Activated T-helper 9 cell treated with anti-CD3 and anti-CD28 coated beads, Interleukin-2, amount 50 U/mL, for 16 hours (primary cell): ENCODE measurements at regions not wholly inside any gene's neighbourhood (a gene's known extent, or its start where the extent isn't known, plus 50 kb on each side); places are given as distances from the start of the nearest gene placed in this dataset.

Experiments
- DNase-seq: peaks from one replicate; pipeline ENCODE4 v3.0.0-alpha.2; 2020; ENCODE audit warnings: low read depth

- no peak for DNase-seq
Measured at GRCh38 chr2:219769090-219769910, 141.9 kb downstream of the SLC4A3 start.

- DNase-seq, result no peak
Measured at GRCh38 chr2:219772103-219772635, 144.7 kb downstream of the SLC4A3 start.

- DNase-seq, result no peak
Measured at GRCh38 chr2:219772697-219773096, 145.3 kb downstream of the SLC4A3 start.

- DNase-seq, result no peak
Measured at GRCh38 chr2:219775506-219775905, 148.1 kb downstream of the SLC4A3 start.

- DNase-seq, result no peak
Measured at GRCh38 chr2:219777388-219777787, 150.0 kb downstream of the SLC4A3 start.

GRCh38 chr2:219778189-219778588 is 150.8 kb downstream of the SLC4A3 start:
- DNase-seq, result no peak

GRCh38 chr2:219782737-219783348 is 155.4 kb downstream of the SLC4A3 start:
- DNase-seq, result no peak

- no peak for DNase-seq
Measured at GRCh38 chr2:219783359-219783975, 156.0 kb downstream of the SLC4A3 start.

- DNase-seq, result no peak
Measured at GRCh38 chr2:219784178-219784577, 156.7 kb downstream of the SLC4A3 start.

GRCh38 chr2:219789476-219789875 is 162.0 kb downstream of the SLC4A3 start:
- DNase-seq, result no peak

GRCh38 chr2:219792446-219792845 is 165.0 kb downstream of the SLC4A3 start:
- no peak for DNase-seq

GRCh38 chr2:219798430-219798829 is 171.0 kb downstream of the SLC4A3 start:
- DNase-seq, result no peak

GRCh38 chr2:219803294-219803693 is 175.9 kb downstream of the SLC4A3 start:
- no peak for DNase-seq

- DNase-seq, result no peak
Measured at GRCh38 chr2:219810895-219811294, 183.5 kb downstream of the SLC4A3 start.

GRCh38 chr2:219812672-219813071 is 185.2 kb downstream of the SLC4A3 start:
- no peak for DNase-seq

- no peak for DNase-seq
Measured at GRCh38 chr2:219820767-219821166, 193.3 kb downstream of the SLC4A3 start.

GRCh38 chr2:219823574-219823973 is 196.1 kb downstream of the SLC4A3 start:
- no peak for DNase-seq

- DNase-seq, result no peak
Measured at GRCh38 chr2:219824996-219825395, 197.6 kb downstream of the SLC4A3 start.

GRCh38 chr2:219828127-219828526 is 200.7 kb downstream of the SLC4A3 start:
- no peak for DNase-seq

- DNase-seq, result no peak
Measured at GRCh38 chr2:219829667-219830352, 202.4 kb downstream of the SLC4A3 start.

- no peak for DNase-seq
Measured at GRCh38 chr2:219830353-219830738, 202.9 kb downstream of the SLC4A3 start.

GRCh38 chr2:219831957-219832356 is 204.5 kb downstream of the SLC4A3 start:
- no peak for DNase-seq
